ENCODE measurements at regions not wholly inside any gene's neighbourhood (a gene's known extent, or its start where the extent isn't known, plus 50 kb on each side); places are given as distances from the start of the nearest gene placed in this dataset.

DNA sequence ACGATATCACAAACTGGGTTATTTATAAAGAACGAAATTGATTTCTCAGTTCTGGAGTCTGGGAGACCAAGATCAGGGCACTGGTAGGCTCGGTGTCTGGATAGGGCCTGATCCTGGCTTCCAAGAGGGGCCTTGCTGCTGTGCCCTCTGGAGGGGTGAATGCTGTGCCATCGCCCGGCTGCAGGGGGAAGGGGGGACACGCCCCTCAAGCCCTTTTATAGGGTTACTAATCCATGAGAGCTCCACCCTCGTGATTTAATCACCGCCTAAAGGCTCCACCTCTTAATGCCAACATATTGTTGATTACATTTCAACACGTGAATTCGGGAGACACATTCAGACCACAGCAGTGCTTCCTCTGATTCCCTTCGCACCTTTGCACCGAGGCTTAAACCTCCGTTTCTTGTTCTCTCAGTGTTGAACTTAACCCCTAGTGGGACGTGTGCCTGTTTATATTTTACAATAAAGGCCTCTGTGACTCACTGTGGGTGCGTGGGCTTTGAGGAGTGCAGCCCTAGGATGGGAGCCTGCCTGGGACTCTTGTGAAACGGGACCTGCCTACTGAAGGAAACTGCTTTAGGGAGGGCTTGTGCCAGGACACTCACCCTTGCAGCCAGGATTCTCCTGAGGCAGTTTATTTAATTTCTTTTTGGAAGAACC lies 52.4 kb upstream of the SPATA13 start:
- Histone ChIP-seq H3K9me3 (ENCODE audit: insufficient read depth, low read length) (no peaks in the 10 kb centered on the region), H3K36me3 (replicated peaks; ENCODE audit: low read depth, low read length) (no peaks in the 10 kb centered on the region), H3K9ac (ENCODE audit: low read length) (no peak overlapping the region), H3K79me2 (ENCODE audit: low read length) (no peaks in the 10 kb centered on the region), H3K27ac (ENCODE audit: low read length) (no peak overlapping the region), H4K20me1 (ENCODE audit: insufficient read depth, low read length) (no peaks in the 10 kb centered on the region), H3K27me3 (ENCODE audit: low read depth, low read length) (peaks cover 15% of the 10 kb centered on the region; the same call in 1 of the 2 replicates), H3K4me1 (ENCODE audit: low read length) (peaks cover 7% of the 10 kb centered on the region), H3K4me3 (ENCODE audit: low read length) (no peak overlapping the region), H3K4me2 (ENCODE audit: low read length) (no peak overlapping the region), H2AFZ (ENCODE audit: low read depth, low read length) (no peak overlapping the region)
- TF ChIP-seq EZH2phosphoT487 (IDR thresholded peaks at IDR 0.05; ENCODE audit: low read depth) = no peak
- TF ChIP-seq, protein P1, sequence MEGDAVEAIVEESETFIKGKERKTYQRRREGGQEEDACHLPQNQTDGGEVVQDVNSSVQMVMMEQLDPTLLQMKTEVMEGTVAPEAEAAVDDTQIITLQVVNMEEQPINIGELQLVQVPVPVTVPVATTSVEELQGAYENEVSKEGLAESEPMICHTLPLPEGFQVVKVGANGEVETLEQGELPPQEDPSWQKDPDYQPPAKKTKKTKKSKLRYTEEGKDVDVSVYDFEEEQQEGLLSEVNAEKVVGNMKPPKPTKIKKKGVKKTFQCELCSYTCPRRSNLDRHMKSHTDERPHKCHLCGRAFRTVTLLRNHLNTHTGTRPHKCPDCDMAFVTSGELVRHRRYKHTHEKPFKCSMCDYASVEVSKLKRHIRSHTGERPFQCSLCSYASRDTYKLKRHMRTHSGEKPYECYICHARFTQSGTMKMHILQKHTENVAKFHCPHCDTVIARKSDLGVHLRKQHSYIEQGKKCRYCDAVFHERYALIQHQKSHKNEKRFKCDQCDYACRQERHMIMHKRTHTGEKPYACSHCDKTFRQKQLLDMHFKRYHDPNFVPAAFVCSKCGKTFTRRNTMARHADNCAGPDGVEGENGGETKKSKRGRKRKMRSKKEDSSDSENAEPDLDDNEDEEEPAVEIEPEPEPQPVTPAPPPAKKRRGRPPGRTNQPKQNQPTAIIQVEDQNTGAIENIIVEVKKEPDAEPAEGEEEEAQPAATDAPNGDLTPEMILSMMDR (IDR thresholded peaks at IDR 0.05; ENCODE audit: low read depth, low read length) = no peak

DNA sequence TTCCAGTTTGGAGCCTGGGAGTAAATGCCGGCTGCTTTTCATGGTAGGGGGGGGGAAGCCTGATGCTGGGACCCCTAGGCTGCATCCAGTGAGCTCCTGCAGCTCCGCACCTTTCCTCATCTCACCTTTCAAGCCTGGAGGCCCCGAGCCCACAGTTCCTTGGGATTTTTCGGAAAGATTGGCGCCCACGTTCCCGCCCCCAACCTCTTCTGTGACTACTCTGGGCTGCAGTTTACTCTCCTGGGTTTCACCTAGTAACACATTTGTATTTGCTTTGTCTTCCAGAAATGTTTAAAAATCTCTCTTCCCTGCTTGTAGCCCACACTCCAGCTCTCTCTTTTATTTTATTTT lies 51.9 kb upstream of the SPATA13 start:
- Histone ChIP-seq H4K20me1 (ENCODE audit: insufficient read depth, low read length) (no peaks in the 10 kb centered on the region), H3K27ac (ENCODE audit: low read length) (no peak overlapping the region), H3K4me2 (ENCODE audit: low read length) (no peak overlapping the region), H3K9me3 (ENCODE audit: insufficient read depth, low read length) (no peaks in the 10 kb centered on the region), H3K9ac (ENCODE audit: low read length) (no peak overlapping the region), H2AFZ (ENCODE audit: low read depth, low read length) (no peak overlapping the region), H3K4me1 (ENCODE audit: low read length) (peaks cover 7% of the 10 kb centered on the region), H3K36me3 (replicated peaks; ENCODE audit: low read depth, low read length) (no peaks in the 10 kb centered on the region), H3K4me3 (ENCODE audit: low read length) (no peak overlapping the region), H3K27me3 (ENCODE audit: low read depth, low read length) (peaks cover 13% of the 10 kb centered on the region; the same call in 1 of the 2 replicates), H3K79me2 (ENCODE audit: low read length) (no peaks in the 10 kb centered on the region)
- no peak for TF ChIP-seq EZH2phosphoT487 (IDR thresholded peaks at IDR 0.05; ENCODE audit: low read depth)
- TF ChIP-seq, protein P1 (IDR thresholded peaks at IDR 0.05; ENCODE audit: low read depth, low read length) = no peak

DNA sequence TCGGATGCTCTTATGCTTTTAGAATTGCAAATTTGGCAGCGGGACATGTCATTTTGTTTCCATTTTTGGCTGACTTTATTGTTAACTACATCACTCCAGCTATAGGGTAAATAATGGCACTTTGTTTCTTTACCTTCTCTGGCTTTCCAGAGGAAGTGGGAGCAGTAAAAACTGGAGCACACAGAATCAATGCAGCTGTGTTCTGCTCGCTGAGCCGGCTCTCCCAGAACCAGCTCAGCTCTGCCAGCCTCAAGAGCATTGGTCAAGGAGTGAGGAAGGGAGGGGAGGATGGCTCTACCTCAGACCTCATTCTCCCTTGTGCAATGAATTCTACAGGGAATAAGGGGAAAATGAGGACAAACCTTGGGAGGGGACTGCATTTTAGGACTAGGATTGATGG lies 50.5 kb upstream of the SPATA13 start:
- no peak overlapping the region for H3K4me3 ChIP-seq (ENCODE audit: low read length)
- TF ChIP-seq, protein P1 (IDR thresholded peaks at IDR 0.05; ENCODE audit: low read depth, low read length) = no peak
- no peak for TF ChIP-seq EZH2phosphoT487 (IDR thresholded peaks at IDR 0.05; ENCODE audit: low read depth)

More for the DNA sequence above, 50.5 kb upstream of the SPATA13 start:
- Histone ChIP-seq H2AFZ (ENCODE audit: low read depth, low read length) (no peak overlapping the region), H3K4me2 (ENCODE audit: low read length) (no peak overlapping the region), H4K20me1 (ENCODE audit: insufficient read depth, low read length) (no peaks in the 10 kb centered on the region), H3K9me3 (ENCODE audit: insufficient read depth, low read length) (no peaks in the 10 kb centered on the region), H3K4me1 (ENCODE audit: low read length) (no peaks in the 10 kb centered on the region; the same call in 1 of the 2 replicates), H3K27me3 (ENCODE audit: low read depth, low read length) (peaks cover 9% of the 10 kb centered on the region; the same call in 1 of the 2 replicates), H3K27ac (ENCODE audit: low read length) (no peak overlapping the region), H3K79me2 (ENCODE audit: low read length) (no peaks in the 10 kb centered on the region), H3K36me3 (replicated peaks; ENCODE audit: low read depth, low read length) (no peaks in the 10 kb centered on the region), H3K9ac (ENCODE audit: low read length) (no peak overlapping the region)

Measured in OCI-LY3 (cell line).